Small intestine (tissue), 7 donors: ENCODE measurements at regions not wholly inside any gene's neighbourhood (a gene's known extent, or its start where the extent isn't known, plus 50 kb on each side); places are given as distances from the start of the nearest gene placed in this dataset.

Experiments used
- DNase-seq, 2 donors: peaks; one replicate each; pipeline versions ENCODE4 v3.0.0 to v3.0.0-alpha.2; 2013
- FAIRE-seq: peaks from 2 replicates; lab custom pipeline; 2012; peaks lifted over from hg19 to GRCh38; lab: Jason Lieb, UNC
- H3K27ac ChIP-seq, 3 donors: one replicate each; pipeline ENCODE4 v1.5.1; 2013; ENCODE audit warnings: low read length in 2 of 3, mild to moderate bottlenecking in 2 of 3, control low read depth in 1 of 3, inconsistent platforms in 1 of 3, low read depth in 1 of 3, moderate library complexity in 1 of 3
- H3K27me3 ChIP-seq, 3 donors: one replicate each; pipeline ENCODE4 v1.6.1; 2013; ENCODE audit warnings: low read length in 3 of 3, inconsistent platforms in 1 of 3; ENCODE audit not compliant: control insufficient read depth in 3 of 3, insufficient read depth in 3 of 3
- H3K36me3 ChIP-seq, 3 donors: one replicate each; pipeline ENCODE4 v1.6.1; 2013; ENCODE audit warnings: low read length in 3 of 3, inconsistent platforms in 1 of 3, low read depth in 1 of 3, mild to moderate bottlenecking in 1 of 3, moderate library complexity in 1 of 3; ENCODE audit not compliant: control insufficient read depth in 3 of 3, insufficient read depth in 2 of 3
- H3K4me1 ChIP-seq, 3 donors: one replicate each; pipeline ENCODE4 v1.6.1; 2013; ENCODE audit warnings: low read length in 2 of 3, inconsistent platforms in 1 of 3, low read depth in 1 of 3, mild to moderate bottlenecking in 1 of 3, moderate library complexity in 1 of 3; ENCODE audit not compliant: control insufficient read depth in 3 of 3, insufficient read depth in 2 of 3
- H3K4me3 ChIP-seq, 3 donors: one replicate each; pipeline ENCODE4 v1.5.1; 2013; ENCODE audit warnings: low read length in 3 of 3, control low read depth in 1 of 3, inconsistent platforms in 1 of 3, low read depth in 1 of 3, mild to moderate bottlenecking in 1 of 3, moderate library complexity in 1 of 3
- H3K9me3 ChIP-seq, 2 donors: one replicate each; pipeline ENCODE4 v1.6.1; 2013; ENCODE audit warnings: low read depth in 1 of 2, low read length in 1 of 2; ENCODE audit not compliant: control insufficient read depth in 2 of 2, insufficient read depth in 1 of 2
- WGBS, 3 donors: extraction: QIAGEN DNeasy Blood & Tissue Kit; methylation state at CpG; one replicate each; pipeline ENCODE4 v1.1.7; 2013; 5-methylcytosine and 5-hydroxymethylcytosine counted together
- donor health status: healthy with polysubstance abuse.
- donor health status: control.
- donor health status: control.
- donor health status: Bipolar disorder and iron deficiency.
- donor health status: healthy.

DNA sequence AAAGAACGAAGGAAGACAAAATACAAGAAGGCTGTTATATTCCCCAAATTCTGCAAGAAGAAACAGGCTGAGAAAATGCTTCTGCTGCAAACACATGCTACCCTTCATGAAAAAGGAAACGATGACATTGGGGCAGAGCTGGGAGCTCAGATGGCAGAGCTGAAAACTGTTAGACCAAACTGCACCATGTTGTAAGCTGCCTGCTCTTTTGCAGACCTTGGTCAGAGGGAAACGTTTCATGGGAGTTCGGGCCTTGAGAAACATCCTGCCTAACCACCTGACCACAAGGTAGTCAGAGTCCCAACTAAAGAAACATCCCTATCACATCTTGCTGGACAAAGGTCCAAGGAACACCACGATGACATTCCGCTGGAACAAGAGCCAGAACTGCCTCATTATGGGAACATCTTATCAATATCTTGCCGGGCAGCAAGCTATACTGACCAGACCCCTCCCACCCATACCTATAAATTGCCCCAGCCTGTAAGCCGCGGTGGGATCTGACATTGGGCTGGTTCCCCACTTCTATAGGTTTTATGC is 110.7 kb upstream of the CTSC start:
- H3K36me3 ChIP-seq, result no peaks in the 10 kb centered on the region
- H3K4me3 ChIP-seq, result no peak overlapping the region
- no peak for FAIRE-seq
- no peaks in the 10 kb centered on the region for H3K9me3 ChIP-seq
- peaks cover 0 to 2% (median 0%) of the 10 kb centered on the region in 3 donors for H3K4me1 ChIP-seq
- WGBS, 3 donors, result 57 to 77% (median 65%) methylated on average over 9 of the region's 9 CpGs
- peak overlapping the region in 1 of 3 donors; percentile 39 for H3K27ac ChIP-seq
- DNase-seq, result peak in 1 of 2 donors; percentile 52
- H3K27me3 ChIP-seq, result no peaks in the 10 kb centered on the region

DNA sequence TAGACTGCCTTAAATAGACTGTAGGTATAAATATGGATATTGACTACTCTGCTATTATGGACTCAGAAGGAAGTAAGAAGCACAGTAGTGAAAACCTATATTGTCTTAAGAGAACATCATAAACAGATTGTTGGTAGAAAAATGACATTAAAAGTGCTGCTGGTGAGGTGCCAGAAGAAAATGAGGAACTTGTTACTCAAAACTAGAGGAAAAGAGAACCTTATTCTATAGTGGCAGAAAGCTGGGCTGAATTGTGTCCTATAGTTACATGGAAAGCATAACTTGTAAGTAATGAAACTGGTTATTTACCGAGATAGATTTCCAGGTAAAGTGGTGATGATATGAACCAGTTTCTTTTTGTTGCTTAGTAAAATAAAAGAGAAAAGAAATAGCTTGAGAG is 109.7 kb upstream of the CTSC start:
- DNase-seq (no peak), FAIRE-seq (no peak)
- Histone ChIP-seq H3K4me1 (peaks cover 0 to 2% (median 0%) of the 10 kb centered on the region in 3 donors), H3K27me3 (no peaks in the 10 kb centered on the region), H3K36me3 (no peaks in the 10 kb centered on the region), H3K4me3 (no peak overlapping the region), H3K9me3 (no peaks in the 10 kb centered on the region), H3K27ac (no peak overlapping the region)
- WGBS, 3 donors, result 64 to 72% (median 68%) methylated on average over 1 of the region's 1 CpG

DNA sequence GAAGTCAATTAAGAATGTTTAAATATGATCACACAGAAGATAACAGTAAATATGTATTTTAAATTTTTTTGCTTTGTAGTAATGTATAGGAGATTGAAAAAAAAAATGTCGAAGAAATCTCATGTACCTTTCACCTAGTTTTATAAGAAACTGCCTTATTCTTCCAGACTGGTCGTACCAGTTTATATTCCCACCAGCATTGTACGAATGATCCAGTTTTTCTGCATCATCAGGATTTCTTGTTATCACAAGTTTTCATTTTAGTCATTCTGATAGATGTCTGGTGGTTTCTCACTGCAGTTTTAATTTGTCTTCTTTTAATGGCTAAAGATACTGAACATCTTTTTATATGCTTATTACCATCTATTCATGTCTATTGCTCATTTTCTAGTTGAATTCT is 101.8 kb upstream of the CTSC start:
- H3K4me1 ChIP-seq, result peaks cover 0 to 2% (median 0%) of the 10 kb centered on the region in 3 donors
- DNase-seq, result no peak
- 46 to 78% (median 48%) methylated on average over 3 of the region's 3 CpGs for WGBS, 3 donors
- H3K36me3 ChIP-seq, result no peaks in the 10 kb centered on the region
- H3K9me3 ChIP-seq, result no peaks in the 10 kb centered on the region
- H3K27me3 ChIP-seq, result no peaks in the 10 kb centered on the region
- no peak overlapping the region for H3K27ac ChIP-seq
- no peak overlapping the region for H3K4me3 ChIP-seq
- no peak for FAIRE-seq

DNA sequence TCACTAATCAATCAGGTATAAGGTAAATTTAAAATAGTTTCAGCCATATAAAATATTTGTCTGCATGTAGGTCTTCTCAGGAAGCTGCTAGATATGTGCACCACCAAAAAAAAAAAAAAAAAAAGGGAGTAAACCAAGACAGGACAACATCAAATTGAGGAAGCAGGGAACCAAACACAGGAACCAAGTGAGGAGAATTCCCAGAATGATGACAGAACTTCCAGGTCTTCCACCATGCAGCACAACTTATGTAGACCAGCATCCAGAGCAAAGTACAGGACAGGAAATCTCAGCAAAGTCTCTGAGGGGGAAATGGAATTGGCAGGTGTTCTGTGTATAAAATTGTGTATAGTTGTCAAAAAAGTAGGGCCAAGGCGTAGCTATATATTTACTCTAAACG is 101.2 kb upstream of the CTSC start:
- H3K4me1 ChIP-seq, result peaks cover 0 to 2% (median 0%) of the 10 kb centered on the region in 3 donors
- no peak overlapping the region for H3K4me3 ChIP-seq
- FAIRE-seq (no peak), DNase-seq (no peak)
- H3K27me3 ChIP-seq, result no peaks in the 10 kb centered on the region
- H3K27ac ChIP-seq, result no peak overlapping the region
- WGBS, 3 donors, result 61 to 72% (median 65%) methylated on average over 2 of the region's 2 CpGs
- H3K9me3 ChIP-seq, result no peaks in the 10 kb centered on the region
- no peaks in the 10 kb centered on the region for H3K36me3 ChIP-seq

DNA sequence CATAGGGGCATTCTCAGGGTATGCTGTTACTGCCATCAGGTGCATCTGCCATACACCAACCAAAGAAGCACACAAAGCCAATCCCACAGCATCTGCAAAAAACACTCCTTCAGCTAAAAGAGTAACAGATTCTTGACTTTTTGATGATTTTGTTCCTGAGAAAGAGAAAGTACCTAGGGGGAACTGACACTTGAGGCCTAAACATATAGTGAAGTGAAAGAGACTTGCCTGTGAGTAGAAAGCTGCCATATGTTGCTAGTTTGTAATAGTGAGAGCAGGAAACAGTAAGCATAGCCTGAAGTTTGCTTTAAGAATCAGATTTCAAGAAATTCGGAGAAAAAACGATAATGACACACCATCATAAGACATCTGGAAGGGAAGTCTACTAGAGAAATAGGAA is 97.9 kb upstream of the CTSC start:
- DNase-seq (no peak), FAIRE-seq (no peak)
- Histone ChIP-seq H3K9me3 (no peaks in the 10 kb centered on the region), H3K4me3 (no peak overlapping the region), H3K4me1 (no peaks in the 10 kb centered on the region), H3K36me3 (no peaks in the 10 kb centered on the region), H3K27me3 (no peaks in the 10 kb centered on the region), H3K27ac (no peak overlapping the region)
- WGBS, 3 donors, result 64 to 82% (median 79%) methylated on average over 2 of the region's 2 CpGs

DNA sequence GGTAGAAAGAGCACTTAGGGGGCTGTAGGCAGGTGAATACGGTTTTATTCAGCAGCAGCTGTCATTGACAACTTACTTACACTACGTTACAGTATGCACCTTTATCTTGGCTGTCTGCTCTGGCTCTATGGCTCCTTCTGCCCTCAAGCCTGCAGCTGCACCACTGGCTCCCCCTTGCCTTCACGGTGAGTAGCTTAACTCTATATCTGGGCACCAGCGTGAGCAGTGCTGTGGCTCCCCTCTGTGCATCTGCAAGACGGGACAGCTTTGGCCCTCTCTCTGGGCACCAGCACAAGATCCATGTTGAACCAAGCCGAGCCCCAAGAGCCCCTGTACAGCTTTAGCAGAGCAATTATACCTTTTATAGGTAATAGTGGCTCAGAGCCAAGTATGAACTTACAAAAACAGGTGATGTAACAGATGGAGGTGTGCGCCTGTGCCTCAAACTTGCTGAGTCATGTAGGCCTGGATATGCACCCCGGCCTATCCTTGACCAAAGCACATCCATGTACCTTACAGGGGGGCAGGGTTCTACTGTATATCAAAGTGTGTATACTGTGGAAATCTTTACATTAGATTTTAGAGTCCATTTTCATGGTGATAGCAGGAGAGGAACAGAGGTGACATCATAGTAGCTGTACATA is 96.9 kb upstream of the CTSC start:
- Histone ChIP-seq H3K36me3 (no peaks in the 10 kb centered on the region), H3K4me3 (no peak overlapping the region), H3K4me1 (no peaks in the 10 kb centered on the region), H3K27me3 (no peaks in the 10 kb centered on the region), H3K27ac (no peak overlapping the region), H3K9me3 (no peaks in the 10 kb centered on the region)
- DNase-seq, result no peak
- no peak for FAIRE-seq
- 78 to 82% (median 78%) methylated on average over 8 of the region's 8 CpGs for whole genome bisulfite sequencing, 3 donors

DNA sequence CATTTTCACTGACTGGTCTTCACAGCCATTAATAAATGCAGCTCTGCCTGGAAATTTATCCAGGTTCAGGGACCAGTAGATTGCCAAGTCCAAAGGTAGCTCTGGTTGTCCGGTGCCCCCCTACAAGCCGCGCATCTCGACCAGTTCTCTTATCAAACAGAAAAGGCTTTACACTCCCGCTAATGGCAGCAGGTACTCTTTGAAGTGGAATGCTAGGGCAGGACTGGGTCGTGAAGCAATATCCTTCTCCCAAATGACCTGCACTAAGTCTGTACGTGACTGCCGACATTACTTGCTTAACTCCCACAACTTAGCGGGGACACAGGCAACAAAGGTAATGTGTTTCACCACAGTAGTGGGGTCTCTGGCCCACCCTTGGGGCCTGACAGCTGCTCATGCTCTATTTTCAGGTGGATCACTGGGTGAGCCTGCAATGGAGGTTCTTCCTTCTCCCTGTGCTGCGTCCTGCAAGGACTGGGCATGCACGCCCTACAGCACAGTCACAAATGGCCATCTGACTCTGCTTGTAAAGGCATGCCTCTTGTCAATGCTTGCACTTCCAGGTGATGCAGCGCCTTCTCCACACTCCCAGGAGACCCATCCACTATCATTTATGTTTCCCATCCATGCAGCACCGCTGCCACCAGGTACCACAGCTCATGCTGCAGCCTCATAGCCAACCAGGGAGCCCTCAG is 96.1 kb upstream of the CTSC start:
- WGBS, 3 donors, result 39 to 78% (median 56%) methylated on average over 13 of the region's 13 CpGs
- Histone ChIP-seq H3K27me3 (no peaks in the 10 kb centered on the region), H3K27ac (no peak overlapping the region), H3K9me3 (no peaks in the 10 kb centered on the region), H3K4me1 (no peaks in the 10 kb centered on the region), H3K36me3 (no peaks in the 10 kb centered on the region), H3K4me3 (no peak overlapping the region)
- peak in 1 of 2 donors; percentile 37 for DNase-seq
- FAIRE-seq, result no peak

DNA sequence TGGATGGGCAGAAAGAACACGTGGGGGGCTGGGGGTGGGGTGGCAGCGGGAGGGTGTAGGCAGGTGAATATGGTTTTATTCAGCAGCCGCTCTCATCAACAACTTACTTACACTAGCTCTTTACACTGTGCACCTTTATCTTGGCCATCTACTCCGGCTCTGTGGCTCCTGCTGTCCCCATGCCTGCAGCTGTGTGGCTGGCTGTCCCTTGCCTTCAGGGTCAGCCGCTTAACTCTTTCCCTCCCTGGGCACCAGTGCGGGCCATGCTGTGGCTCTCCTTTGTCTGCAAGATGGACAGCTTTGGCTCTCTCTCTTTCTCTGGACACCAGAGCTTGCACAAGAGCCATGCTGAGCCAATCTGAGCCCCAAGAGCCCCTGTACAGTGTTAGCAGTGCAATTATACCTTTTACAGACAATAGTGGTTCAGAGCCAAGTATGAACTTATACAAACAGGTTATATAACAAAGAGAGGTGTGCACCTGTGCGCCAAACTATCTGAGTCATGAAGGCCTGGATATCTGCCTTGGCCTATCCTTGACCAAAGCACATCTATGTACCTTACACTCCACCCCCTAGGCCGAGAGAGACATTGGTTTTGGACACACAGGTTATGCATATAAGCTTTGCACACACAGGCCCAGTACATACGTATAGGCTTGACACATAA is 94.3 kb upstream of the CTSC start:
- Histone ChIP-seq H3K36me3 (no peaks in the 10 kb centered on the region), H3K4me1 (no peaks in the 10 kb centered on the region), H3K4me3 (no peak overlapping the region), H3K9me3 (no peaks in the 10 kb centered on the region), H3K27me3 (no peaks in the 10 kb centered on the region), H3K27ac (no peak overlapping the region)
- no peak for FAIRE-seq
- no peak for DNase-seq
- 79 to 87% (median 80%) methylated on average over 9 of the region's 9 CpGs for WGBS, 3 donors
